ENCODE measurements at regions not wholly inside any gene's neighbourhood (a gene's known extent, or its start where the extent isn't known, plus 50 kb on each side); places are given as distances from the start of the nearest gene placed in this dataset.
"Not testable (repeated sequence)": the region's sequence is repeated elsewhere in the genome, so short reads cannot be mapped to it uniquely, and the experiment has no call there.

DNA sequence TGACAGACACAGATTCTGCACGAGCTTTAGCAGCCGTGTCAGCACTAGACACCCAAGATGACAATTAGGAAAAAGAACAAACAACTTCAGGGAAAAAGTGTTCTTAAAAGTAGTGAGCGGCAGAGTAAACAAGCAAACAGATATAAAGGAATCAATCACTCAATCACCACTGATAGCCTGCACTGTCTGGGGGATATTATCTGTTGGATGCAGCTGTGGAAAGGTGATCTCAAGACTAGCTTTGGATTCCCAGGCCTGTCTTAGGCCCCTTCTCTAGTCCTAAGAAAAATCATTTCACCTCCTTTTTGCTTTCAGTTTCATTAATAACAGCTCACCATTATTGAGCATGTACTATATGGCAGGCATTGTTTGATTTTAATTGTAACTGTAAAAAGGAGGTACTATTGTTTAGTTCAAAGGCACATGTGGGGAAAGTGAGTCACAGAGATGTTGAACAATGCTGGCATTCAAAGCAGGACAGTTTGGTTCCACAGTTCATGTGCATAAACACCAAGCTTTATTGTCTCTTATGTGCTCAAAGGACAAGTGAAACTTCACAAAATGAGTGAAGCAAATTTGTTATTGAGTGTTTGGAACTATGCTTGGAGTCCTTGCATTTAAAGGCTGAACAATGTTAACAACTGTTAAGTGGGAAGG, 147.3 kb upstream of the TCF4 start:
- TF ChIP-seq TOX (CRISPR knock-in tag; IDR thresholded peaks at IDR 0.05; ENCODE audit: borderline replicate concordance): no peak
- TF ChIP-seq, protein P1, sequence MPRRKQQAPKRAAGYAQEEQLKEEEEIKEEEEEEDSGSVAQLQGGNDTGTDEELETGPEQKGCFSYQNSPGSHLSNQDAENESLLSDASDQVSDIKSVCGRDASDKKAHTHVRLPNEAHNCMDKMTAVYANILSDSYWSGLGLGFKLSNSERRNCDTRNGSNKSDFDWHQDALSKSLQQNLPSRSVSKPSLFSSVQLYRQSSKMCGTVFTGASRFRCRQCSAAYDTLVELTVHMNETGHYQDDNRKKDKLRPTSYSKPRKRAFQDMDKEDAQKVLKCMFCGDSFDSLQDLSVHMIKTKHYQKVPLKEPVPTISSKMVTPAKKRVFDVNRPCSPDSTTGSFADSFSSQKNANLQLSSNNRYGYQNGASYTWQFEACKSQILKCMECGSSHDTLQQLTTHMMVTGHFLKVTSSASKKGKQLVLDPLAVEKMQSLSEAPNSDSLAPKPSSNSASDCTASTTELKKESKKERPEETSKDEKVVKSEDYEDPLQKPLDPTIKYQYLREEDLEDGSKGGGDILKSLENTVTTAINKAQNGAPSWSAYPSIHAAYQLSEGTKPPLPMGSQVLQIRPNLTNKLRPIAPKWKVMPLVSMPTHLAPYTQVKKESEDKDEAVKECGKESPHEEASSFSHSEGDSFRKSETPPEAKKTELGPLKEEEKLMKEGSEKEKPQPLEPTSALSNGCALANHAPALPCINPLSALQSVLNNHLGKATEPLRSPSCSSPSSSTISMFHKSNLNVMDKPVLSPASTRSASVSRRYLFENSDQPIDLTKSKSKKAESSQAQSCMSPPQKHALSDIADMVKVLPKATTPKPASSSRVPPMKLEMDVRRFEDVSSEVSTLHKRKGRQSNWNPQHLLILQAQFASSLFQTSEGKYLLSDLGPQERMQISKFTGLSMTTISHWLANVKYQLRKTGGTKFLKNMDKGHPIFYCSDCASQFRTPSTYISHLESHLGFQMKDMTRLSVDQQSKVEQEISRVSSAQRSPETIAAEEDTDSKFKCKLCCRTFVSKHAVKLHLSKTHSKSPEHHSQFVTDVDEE (CRISPR knock-in tag; IDR thresholded peaks at IDR 0.05): no peak
- TF ChIP-seq, protein P2, sequence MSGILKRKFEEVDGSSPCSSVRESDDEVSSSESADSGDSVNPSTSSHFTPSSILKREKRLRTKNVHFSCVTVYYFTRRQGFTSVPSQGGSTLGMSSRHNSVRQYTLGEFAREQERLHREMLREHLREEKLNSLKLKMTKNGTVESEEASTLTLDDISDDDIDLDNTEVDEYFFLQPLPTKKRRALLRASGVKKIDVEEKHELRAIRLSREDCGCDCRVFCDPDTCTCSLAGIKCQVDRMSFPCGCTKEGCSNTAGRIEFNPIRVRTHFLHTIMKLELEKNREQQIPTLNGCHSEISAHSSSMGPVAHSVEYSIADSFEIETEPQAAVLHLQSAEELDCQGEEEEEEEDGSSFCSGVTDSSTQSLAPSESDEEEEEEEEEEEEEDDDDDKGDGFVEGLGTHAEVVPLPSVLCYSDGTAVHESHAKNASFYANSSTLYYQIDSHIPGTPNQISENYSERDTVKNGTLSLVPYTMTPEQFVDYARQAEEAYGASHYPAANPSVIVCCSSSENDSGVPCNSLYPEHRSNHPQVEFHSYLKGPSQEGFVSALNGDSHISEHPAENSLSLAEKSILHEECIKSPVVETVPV (CRISPR knock-in tag; IDR thresholded peaks at IDR 0.05): no peak
- TF ChIP-seq GLIS3 (CRISPR knock-in tag; IDR thresholded peaks at IDR 0.05): no peak

DNA sequence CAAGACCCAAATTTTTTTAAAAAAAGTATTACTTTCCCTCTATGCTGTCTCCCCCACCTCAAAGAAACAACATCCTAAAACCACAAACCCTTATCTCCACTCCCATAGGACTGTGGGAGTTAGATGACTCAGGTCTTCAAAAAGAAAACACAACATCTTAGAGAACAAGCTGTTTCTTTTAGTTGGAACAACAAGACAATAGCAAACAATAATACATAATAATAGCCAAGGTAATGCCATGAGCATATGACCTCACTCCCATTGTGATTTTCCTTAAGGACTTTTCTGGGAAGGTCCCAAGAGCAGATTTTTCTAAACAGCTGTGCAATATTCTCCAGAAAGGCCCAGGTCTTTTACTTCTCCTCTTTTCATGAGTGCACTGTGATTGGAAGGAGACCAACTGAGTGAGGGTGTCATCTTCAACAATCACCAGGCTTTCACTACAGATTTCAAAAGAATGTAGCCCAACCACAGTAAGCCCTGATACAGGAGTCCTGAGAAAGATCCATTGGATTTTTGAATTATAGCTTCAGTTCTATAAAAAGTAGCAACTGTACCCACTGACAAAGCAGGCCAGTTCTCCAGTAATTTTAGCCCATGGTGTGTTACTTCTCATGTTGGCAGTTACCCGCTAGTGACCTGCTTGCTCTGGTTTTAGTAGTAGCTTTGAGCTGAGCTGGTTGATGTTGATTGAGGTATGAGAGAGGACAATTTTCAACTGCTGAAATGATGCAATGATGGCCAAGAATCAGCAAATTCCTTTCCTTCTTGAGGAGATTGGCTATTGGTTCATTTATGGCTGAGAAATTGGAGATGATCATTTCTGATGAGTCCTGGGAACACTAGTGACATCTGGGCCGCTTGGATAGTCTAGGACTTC, 144.5 kb upstream of the TCF4 start:
- TF ChIP-seq, protein P3, sequence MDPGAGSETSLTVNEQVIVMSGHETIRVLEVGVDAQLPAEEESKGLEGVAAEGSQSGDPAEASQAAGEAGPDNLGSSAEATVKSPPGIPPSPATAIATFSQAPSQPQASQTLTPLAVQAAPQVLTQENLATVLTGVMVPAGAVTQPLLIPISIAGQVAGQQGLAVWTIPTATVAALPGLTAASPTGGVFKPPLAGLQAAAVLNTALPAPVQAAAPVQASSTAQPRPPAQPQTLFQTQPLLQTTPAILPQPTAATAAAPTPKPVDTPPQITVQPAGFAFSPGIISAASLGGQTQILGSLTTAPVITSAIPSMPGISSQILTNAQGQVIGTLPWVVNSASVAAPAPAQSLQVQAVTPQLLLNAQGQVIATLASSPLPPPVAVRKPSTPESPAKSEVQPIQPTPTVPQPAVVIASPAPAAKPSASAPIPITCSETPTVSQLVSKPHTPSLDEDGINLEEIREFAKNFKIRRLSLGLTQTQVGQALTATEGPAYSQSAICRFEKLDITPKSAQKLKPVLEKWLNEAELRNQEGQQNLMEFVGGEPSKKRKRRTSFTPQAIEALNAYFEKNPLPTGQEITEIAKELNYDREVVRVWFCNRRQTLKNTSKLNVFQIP (CRISPR knock-in tag; IDR thresholded peaks at IDR 0.05; ENCODE audit: borderline replicate concordance, low read depth): no peak
- TF ChIP-seq ISL1 (CRISPR knock-in tag; IDR thresholded peaks at IDR 0.05): no peak
- TF ChIP-seq, protein P4, sequence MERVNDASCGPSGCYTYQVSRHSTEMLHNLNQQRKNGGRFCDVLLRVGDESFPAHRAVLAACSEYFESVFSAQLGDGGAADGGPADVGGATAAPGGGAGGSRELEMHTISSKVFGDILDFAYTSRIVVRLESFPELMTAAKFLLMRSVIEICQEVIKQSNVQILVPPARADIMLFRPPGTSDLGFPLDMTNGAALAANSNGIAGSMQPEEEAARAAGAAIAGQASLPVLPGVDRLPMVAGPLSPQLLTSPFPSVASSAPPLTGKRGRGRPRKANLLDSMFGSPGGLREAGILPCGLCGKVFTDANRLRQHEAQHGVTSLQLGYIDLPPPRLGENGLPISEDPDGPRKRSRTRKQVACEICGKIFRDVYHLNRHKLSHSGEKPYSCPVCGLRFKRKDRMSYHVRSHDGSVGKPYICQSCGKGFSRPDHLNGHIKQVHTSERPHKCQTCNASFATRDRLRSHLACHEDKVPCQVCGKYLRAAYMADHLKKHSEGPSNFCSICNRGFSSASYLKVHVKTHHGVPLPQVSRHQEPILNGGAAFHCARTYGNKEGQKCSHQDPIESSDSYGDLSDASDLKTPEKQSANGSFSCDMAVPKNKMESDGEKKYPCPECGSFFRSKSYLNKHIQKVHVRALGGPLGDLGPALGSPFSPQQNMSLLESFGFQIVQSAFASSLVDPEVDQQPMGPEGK (CRISPR knock-in tag; IDR thresholded peaks at IDR 0.05; ENCODE audit: borderline replicate concordance): no peak
- TF ChIP-seq, protein P2 (CRISPR knock-in tag; IDR thresholded peaks at IDR 0.05): no peak
- no peak for TF ChIP-seq ZFP30 (CRISPR knock-in tag; IDR thresholded peaks at IDR 0.05)
- no peak for TF ChIP-seq ZFP3 (CRISPR knock-in tag; IDR thresholded peaks at IDR 0.05)
- TF ChIP-seq CSDC2 (CRISPR knock-in tag; IDR thresholded peaks at IDR 0.05): no peak
- no peak for ATAC-seq

More for the DNA sequence above, 147.3 kb upstream of the TCF4 start:
- ATAC-seq: no peak

DNA sequence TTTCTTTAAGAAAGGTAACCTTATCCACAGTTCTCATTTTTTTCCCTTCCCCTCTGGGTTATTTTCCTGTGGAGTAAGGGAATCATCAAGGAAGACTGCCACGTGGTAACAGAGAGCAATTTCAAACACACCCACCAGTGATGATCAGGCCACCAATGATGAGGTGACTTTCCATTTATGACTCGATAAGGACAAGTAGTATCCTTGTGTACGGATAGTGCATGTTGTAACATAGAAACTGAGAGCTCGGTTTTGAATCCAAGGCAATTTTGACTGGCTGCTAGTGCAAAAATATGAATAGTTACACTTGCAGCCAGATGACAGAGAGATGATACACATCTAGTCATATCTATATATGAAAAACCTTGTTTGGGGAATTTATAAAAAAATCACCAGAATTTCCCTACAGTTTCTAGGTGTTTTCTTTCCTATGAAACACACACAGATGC, 143.6 kb upstream of the TCF4 start:
- ATAC-seq: no peak
- no peak for TF ChIP-seq SNAI2 (CRISPR knock-in tag; IDR thresholded peaks at IDR 0.05)
- no peak for TF ChIP-seq GLIS3 (CRISPR knock-in tag; IDR thresholded peaks at IDR 0.05)
- TF ChIP-seq OSR1 (CRISPR knock-in tag; IDR thresholded peaks at IDR 0.05): no peak
- no peak for TF ChIP-seq ZFP3 (CRISPR knock-in tag; IDR thresholded peaks at IDR 0.05)

DNA sequence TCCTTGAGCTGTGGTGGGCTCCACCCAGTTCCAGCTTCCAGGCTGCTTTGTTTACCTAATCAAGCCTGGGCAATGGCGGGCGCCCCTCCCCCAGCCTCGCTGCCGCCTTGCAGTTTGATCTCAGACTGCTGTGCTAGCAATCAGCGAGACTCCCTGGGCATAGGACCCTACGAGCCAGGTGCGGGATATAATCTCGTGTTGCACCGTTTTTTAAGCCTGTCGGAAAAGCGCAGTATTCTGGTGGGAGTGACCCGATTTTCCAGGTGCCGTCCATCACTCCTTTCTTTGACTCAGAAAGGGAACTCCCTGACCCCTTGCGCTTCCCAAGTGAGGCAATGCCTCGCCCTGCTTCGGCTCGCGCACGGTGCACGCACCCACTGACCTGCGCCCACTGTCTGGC, 133.0 kb upstream of the TCF4 start:
- not testable (repeated sequence) for ATAC-seq

DNA sequence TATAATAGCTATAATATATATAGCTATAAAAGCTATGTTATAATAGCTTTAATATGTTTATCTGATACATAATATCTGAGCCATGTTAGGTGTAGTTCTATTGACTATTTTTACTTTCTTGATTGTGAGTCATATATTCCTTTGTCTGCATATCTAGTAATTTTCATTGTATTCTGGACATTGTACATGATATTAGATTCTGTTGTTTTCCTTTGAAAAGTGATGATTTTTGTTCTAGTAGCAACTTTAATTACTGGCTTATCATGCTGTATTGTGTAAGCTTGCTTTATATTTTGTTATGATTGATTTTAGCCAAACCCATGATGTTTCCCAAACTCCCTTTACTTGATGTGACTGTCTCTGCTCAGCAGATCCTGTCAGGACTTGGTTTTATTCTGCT, 125.7 kb upstream of the TCF4 start:
- ATAC-seq: no peak
- no peak for TF ChIP-seq GLIS3 (CRISPR knock-in tag; IDR thresholded peaks at IDR 0.05)
- TF ChIP-seq, protein P2 (CRISPR knock-in tag; IDR thresholded peaks at IDR 0.05): no peak
- no peak for TF ChIP-seq CSDC2 (CRISPR knock-in tag; IDR thresholded peaks at IDR 0.05)
- no peak for TF ChIP-seq ZFP3 (CRISPR knock-in tag; IDR thresholded peaks at IDR 0.05)
- no peak for TF ChIP-seq RARB (CRISPR knock-in tag; IDR thresholded peaks at IDR 0.05)
- no peak for TF ChIP-seq ZNF70 (CRISPR knock-in tag; IDR thresholded peaks at IDR 0.05)
- TF ChIP-seq ZFP30 (CRISPR knock-in tag; IDR thresholded peaks at IDR 0.05): no peak
- no peak for TF ChIP-seq ZC3H10 (CRISPR knock-in tag; IDR thresholded peaks at IDR 0.05)
- no peak for TF ChIP-seq ISL1 (CRISPR knock-in tag; IDR thresholded peaks at IDR 0.05)
- TF ChIP-seq, protein P3 (CRISPR knock-in tag; IDR thresholded peaks at IDR 0.05; ENCODE audit: borderline replicate concordance, low read depth): no peak
- no peak for TF ChIP-seq ZNF565 (CRISPR knock-in tag; conservative IDR thresholded peaks at IDR 0.05; ENCODE audit: low read depth)

All from SK-N-SH treated with all-trans-retinoic acid at 6 μM for 48 hours (cell line).